ENCODE measurements at regions not wholly inside any gene's neighbourhood (a gene's known extent, or its start where the extent isn't known, plus 50 kb on each side); places are given as distances from the start of the nearest gene placed in this dataset.
A peak's percentile ranks its signal among the peaks of the same experiment; 100 is the strongest.

- TF ChIP-seq, protein P1, sequence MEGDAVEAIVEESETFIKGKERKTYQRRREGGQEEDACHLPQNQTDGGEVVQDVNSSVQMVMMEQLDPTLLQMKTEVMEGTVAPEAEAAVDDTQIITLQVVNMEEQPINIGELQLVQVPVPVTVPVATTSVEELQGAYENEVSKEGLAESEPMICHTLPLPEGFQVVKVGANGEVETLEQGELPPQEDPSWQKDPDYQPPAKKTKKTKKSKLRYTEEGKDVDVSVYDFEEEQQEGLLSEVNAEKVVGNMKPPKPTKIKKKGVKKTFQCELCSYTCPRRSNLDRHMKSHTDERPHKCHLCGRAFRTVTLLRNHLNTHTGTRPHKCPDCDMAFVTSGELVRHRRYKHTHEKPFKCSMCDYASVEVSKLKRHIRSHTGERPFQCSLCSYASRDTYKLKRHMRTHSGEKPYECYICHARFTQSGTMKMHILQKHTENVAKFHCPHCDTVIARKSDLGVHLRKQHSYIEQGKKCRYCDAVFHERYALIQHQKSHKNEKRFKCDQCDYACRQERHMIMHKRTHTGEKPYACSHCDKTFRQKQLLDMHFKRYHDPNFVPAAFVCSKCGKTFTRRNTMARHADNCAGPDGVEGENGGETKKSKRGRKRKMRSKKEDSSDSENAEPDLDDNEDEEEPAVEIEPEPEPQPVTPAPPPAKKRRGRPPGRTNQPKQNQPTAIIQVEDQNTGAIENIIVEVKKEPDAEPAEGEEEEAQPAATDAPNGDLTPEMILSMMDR (IDR thresholded peaks at IDR 0.05), result no peak
- TF ChIP-seq ZFX (IDR thresholded peaks at IDR 0.05; ENCODE audit: borderline replicate concordance), result no peak
- H3K27ac ChIP-seq, result no peak overlapping the region
Measured at GRCh38 chr3:144820726-144821125, 849.1 kb downstream of the DIPK2A start.

DNA sequence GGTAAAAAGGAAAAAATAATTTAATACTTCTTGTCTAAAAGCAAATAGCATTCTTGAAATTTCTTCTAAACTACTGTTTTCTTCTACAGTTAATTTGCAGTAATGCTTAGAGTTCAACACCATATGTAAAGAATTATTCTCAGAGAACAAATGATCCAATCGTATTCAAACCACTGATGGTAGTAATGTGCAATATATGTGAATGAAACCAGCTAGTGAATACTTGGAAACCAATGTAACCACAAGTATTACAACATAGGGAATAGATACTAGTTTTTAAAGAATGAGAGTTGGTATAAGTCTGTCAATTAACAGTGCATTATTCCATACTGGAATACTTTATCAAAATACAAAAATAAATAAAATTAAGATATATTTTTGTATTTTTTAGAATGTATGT, 850.0 kb downstream of the DIPK2A start:
- TF ChIP-seq ZFX (IDR thresholded peaks at IDR 0.05; ENCODE audit: borderline replicate concordance), result no peak
- TF ChIP-seq, protein P1 (IDR thresholded peaks at IDR 0.05), result no peak
- H3K27ac ChIP-seq, result no peak overlapping the region

DNA sequence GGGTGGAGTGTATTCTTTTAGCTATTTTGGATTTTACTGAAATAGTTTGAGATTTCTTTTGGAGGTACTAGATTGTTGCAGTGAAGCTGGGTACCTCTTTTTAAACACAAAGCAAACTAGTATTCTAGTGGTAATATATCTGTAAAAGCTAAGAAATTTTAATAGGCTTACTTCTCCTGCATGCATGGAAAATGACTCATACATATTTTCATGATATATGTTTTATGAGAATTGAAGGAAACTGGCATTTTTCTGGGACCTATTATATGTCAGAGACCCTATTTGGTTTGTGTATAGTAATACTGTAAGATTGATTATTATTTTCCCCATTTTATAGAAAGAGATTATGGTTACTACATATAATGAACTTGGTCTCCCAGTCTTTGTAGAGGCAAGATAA, 851.0 kb downstream of the DIPK2A start:
- no peak overlapping the region for H3K27ac ChIP-seq
- TF ChIP-seq, protein P1 (IDR thresholded peaks at IDR 0.05), result no peak
- no peak for TF ChIP-seq ZFX (IDR thresholded peaks at IDR 0.05; ENCODE audit: borderline replicate concordance)

DNA sequence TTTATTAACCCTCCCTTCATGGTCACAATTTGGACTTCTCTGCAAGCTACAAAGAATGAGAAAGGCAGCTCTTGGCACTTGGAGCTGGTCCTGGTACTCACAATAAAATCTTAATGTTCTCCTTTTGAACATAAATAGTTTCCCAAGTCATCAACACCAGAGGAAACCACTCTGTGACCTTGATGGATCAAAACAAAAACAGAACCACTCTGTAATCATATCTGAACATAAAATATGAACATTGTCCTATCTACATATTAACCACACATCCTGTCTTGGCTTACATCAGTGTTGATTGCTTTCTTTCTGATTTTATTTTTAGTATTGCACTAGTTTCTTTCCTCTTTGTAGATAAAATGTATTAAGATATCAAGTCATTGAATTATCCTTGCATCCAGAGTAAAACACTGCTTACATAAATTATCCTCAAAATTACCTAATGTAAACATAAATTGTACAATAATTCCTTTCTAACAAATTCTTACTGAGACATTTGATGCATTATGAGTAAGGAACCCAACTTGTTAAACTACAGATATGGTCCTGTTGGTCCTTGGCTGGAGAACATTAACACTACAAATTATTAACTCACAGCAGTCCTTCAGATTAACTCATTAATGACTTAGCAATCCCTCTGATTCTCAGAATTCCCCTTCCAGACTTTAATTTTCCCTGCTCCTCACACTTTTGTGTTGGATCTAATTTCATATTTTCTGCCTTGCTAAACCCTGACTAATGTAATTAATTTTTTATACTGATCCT, 860.5 kb downstream of the DIPK2A start:
- TF ChIP-seq ZFX (IDR thresholded peaks at IDR 0.05; ENCODE audit: borderline replicate concordance), result no peak
- TF ChIP-seq, protein P1 (IDR thresholded peaks at IDR 0.05), result no peak
- H3K27ac ChIP-seq, result no peak overlapping the region

GRCh38 chr3:144839991-144840390, 868.4 kb downstream of the DIPK2A start:
- H3K27ac ChIP-seq, result no peak overlapping the region
- TF ChIP-seq ZFX (IDR thresholded peaks at IDR 0.05; ENCODE audit: borderline replicate concordance), result no peak
- TF ChIP-seq, protein P1 (IDR thresholded peaks at IDR 0.05), result no peak

GRCh38 chr3:144840866-144841265, 869.2 kb downstream of the DIPK2A start:
- no peak for TF ChIP-seq ZFX (IDR thresholded peaks at IDR 0.05; ENCODE audit: borderline replicate concordance)
- TF ChIP-seq, protein P1 (IDR thresholded peaks at IDR 0.05), result no peak
- no peak overlapping the region for H3K27ac ChIP-seq

- TF ChIP-seq ZFX (IDR thresholded peaks at IDR 0.05; ENCODE audit: borderline replicate concordance), result no peak
- TF ChIP-seq, protein P1 (IDR thresholded peaks at IDR 0.05), result 0 out of 2 replicates have a peak, but pooled peaks have one; percentile 14
- no peak overlapping the region for H3K27ac ChIP-seq
Measured at GRCh38 chr3:144843099-144843498, 871.5 kb downstream of the DIPK2A start.

All from 22Rv1 (cell line).